ENCODE measurements at regions not wholly inside any gene's neighbourhood (a gene's known extent, or its start where the extent isn't known, plus 50 kb on each side); places are given as distances from the start of the nearest gene placed in this dataset.

- DNase-seq (ENCODE audit: low read depth, low spot score) (peak; percentile 65), FAIRE-seq (peak; percentile 52)
- intact Hi-C loops (cut with micrococcal nuclease) = loop anchor here (1.0 kb wide), 1 partner anchor 223 kb away; no protein-coding TSS in a partner anchor
- Histone ChIP-seq H3K27ac (ENCODE audit: insufficient read depth, low read depth, low read length) (no peak overlapping the region), H3K4me3 (replicated peaks in 1 of 3; ENCODE audit: insufficient read depth in 1 of 3, low read depth in 1 of 3, low read length in 3 of 3) (no peak overlapping the region), H3K36me3 (ENCODE audit: control insufficient read depth in 2 of 2, extremely low read depth in 1 of 2, insufficient read depth in 2 of 2, low read length in 2 of 2) (no peaks in the 10 kb centered on the region), H4K20me1 (replicated peaks; ENCODE audit: control insufficient read depth, extremely low read depth, insufficient read depth, low read length) (no peaks in the 10 kb centered on the region), H3K4me2 (ENCODE audit: insufficient read depth, low read length) (no peak overlapping the region), H3K79me2 (ENCODE audit: control insufficient read depth, insufficient read depth, low read length) (no peaks in the 10 kb centered on the region), H3K9me1 (replicated peaks; ENCODE audit: control insufficient read depth, extremely low read depth, insufficient read depth, low read length) (no peaks in the 10 kb centered on the region), H3K9me3 (replicated peaks; ENCODE audit: control insufficient read depth, insufficient read depth, low read length) (no peaks in the 10 kb centered on the region), H3K9ac (replicated peaks; ENCODE audit: extremely low read depth, insufficient read depth, low read length) (no peak overlapping the region), H3K27me3 (ENCODE audit: control insufficient read depth in 2 of 2, insufficient read depth in 2 of 2, low read length in 2 of 2) (no peaks in the 10 kb centered on the region), H2AFZ (ENCODE audit: low read depth, low read length) (no peak overlapping the region), H3K4me1 (ENCODE audit: control insufficient read depth, extremely low read depth, insufficient read depth, low read length) (peaks cover 4% of the 10 kb centered on the region)
- ChIA-PET CTCF (interaction anchor here (1.0 to 1.6 kb wide), 2 partner anchors 9 to 95 kb away, joined by 3 read pairs; no protein-coding TSS in a partner anchor), POLR2A (no interaction called here)
- BruUV-seq (replicated peaks) = no TSS peak
- dilution Hi-C loops (cut with MboI; ENCODE audit: extremely low pct_ligation_motif_present, low sequenced_read_pairs) = no loop called here
- TF ChIP-seq GATA2 (IDR thresholded peaks at IDR 0.05; ENCODE audit: insufficient read depth, insufficient read length, low read depth, low read length) (no peak), JUN (IDR thresholded peaks at IDR 0.05; ENCODE audit: borderline replicate concordance, insufficient read depth, insufficient read length, low read depth) (no peak), POLR2A (IDR thresholded peaks at IDR 0.05; ENCODE audit: low read depth, low read length) (no peak), MAX (IDR thresholded peaks at IDR 0.05; ENCODE audit: insufficient read depth, insufficient read length) (no peak), CTCF (IDR thresholded peaks at IDR 0.05; ENCODE audit: extremely low read depth in 1 of 2, insufficient read depth in 1 of 2, low read depth in 1 of 2, low read length in 2 of 2) (no peak), POLR2AphosphoS5 (IDR thresholded peaks at IDR 0.05; ENCODE audit: insufficient read depth, low read depth, low read length) (no peak), EZH2 (IDR thresholded peaks at IDR 0.05; ENCODE audit: borderline replicate concordance, low read depth, low read length, severe bottlenecking) (no peak)
These were observed 323.6 kb upstream of the DIPK2B start for GRCh38 chrX:45524296-45524695.
